HTR-8/SVneo (cell line): ENCODE measurements at regions not wholly inside any gene's neighbourhood (a gene's known extent, or its start where the extent isn't known, plus 50 kb on each side); places are given as distances from the start of the nearest gene placed in this dataset.
"Not testable (repeated sequence)": the region's sequence is repeated elsewhere in the genome, so short reads cannot be mapped to it uniquely, and the experiment has no call there.

Experiments used
- DNase-seq: peaks from one replicate; pipeline ENCODE4 v3.0.0; 2011; ENCODE audit warnings: low spot score, mixed read lengths; ENCODE audit not compliant: insufficient read length
- FAIRE-seq: peaks from 2 replicates; lab custom pipeline; 2011; peaks lifted over from hg19 to GRCh38; lab: Jason Lieb, UNC

DNA sequence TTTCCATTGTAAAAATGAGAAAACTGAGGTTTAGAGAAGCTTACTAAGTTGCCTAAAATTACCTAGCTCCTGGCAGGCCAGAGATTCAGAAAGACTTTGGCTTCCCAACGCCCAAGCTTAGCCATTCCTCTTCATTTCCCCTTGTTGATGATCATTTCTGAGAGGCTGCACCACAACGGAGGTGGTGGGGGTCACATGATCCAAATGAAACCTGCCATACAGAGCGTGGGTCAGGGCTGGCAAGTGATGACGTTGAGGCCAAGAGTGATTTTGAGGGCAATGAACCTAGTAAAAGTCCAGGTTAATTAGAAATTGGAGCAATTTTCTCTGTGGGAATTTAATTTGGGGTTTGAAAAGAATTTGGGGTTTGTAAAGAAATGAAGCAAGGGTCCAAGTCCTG, 109.9 kb downstream of the TMEM182 start:
- FAIRE-seq (no peak), DNase-seq (no peak)

- DNase-seq (no peak), FAIRE-seq (no peak)
Observed at GRCh38 chr2:102872388-102872787, 110.6 kb downstream of the TMEM182 start.

DNA sequence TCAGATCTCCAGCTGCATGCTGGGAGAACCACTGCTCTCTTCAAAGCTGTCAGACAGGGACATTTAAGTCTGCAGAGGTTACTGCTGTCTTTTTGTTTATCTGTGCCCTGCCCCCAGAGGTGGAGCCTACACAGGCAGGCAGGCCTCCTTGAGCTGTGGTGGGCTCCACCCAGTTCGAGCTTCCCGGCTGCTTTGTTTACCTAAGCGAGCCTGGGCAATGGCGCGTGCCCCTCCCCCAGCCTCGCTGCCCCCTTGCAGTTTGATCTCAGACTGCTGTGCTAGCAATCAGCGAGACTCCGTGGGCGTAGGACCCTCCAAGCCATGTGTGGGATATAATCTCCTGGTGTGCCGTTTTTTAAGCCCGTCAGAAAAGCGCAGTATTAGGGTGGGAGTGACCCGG, 117.7 kb downstream of the TMEM182 start:
- not testable (repeated sequence) for FAIRE-seq, DNase-seq

DNA sequence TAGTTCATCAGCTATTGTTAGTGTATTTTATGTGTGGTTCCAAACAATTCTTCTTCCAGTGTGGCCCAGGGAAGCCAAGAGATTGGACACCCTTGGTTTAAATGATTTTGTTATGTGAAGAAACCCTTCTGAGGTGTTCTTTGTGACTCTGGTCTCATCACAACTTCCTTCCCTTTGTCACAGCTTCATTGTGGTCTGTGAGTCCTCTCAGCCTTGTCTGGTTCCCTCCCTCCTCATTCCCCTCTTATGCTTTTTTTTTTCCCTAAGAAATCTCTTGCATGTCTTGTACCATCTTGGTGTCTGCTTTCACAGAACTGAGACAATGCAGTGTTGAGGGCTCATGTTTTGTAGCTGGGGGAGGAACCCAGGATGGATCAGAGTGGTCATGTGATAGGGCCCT, 118.9 kb downstream of the TMEM182 start:
- FAIRE-seq, result no peak
- no peak for DNase-seq

DNA sequence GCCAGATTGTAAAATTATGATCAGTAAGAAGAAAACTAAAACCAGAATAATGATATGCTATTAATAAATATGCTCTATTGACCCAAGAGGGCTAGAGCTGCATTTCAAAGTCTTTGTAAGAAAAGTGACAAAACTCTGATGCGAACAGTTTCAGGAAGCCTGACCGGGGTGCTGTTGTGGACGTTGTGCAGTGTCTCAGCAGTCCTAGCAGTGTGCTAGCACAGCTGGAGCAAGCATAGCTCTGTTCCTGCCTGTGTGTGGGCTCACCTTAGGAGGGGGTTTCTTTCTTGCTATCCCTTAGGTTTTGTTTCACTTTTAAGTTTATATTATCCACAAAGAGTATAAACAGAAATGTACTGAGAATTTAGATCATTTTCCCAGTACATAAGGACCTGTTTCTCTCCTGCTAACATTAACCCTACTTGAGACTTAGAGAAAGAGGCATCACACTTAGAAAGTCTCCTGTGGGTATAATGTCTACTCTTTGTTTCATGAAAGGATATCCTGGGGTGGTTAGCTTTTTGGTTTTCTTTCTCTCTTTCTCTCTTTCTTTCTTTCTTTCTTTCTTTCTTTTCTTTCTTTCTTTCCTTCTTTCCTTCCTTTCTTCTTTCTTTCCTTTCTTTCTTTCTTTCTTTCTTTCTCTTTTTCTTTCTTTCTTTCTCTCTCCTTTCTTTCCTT, 124.5 kb downstream of the TMEM182 start:
- FAIRE-seq (no peak), DNase-seq (no peak)

DNA sequence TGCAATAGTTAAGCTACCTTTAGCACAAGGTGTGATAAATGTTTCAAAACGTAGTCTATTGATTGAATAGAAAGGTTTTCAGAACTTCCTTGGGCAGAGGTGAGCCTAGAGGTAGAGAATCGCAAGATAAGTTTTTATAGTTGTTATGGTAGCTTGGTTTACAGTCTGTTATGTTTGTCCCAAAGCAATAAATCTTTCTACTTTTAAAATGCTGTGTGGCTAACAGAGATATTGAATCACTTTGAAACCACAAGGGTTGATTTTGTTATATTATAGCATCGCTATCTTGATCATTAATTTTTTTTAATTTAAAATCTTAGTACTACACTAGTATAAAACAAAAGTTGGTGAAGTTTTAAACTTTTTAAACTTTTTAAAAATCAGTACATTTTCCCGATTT, 126.7 kb downstream of the TMEM182 start:
- DNase-seq (no peak), FAIRE-seq (no peak)

GRCh38 chr2:102891296-102891695, 129.5 kb downstream of the TMEM182 start:
- FAIRE-seq (no peak), DNase-seq (no peak)

GRCh38 chr2:102892698-102893310, 131.0 kb downstream of the TMEM182 start:
- no peak for FAIRE-seq
- DNase-seq, result no peak

GRCh38 chr2:102893870-102894269, 132.0 kb downstream of the TMEM182 start:
- DNase-seq, result no peak
- no peak for FAIRE-seq

GRCh38 chr2:102895376-102895775, 133.5 kb downstream of the TMEM182 start:
- no peak for DNase-seq
- no peak for FAIRE-seq

DNA sequence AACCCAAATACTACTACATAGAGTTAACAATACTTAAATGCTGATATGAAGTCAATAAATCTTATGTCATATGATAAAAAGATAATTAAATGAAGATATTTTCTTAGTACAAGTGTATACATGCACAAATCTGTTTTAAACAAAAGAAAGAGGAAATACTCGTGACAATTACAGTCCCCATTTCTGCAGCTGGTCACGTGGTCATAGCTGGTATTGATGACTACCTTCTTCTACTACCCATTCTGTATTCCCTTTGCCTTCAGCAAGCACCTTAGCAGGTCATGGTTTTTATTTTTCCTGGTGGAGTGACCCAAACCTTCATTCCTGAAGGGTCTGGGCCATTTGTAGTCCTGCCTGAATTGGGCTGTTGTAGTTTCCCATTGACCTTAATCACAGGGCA, 147.4 kb downstream of the TMEM182 start:
- DNase-seq, FAIRE-seq: not testable (repeated sequence)

GRCh38 chr2:102910724-102911123, 148.9 kb downstream of the TMEM182 start:
- FAIRE-seq (no peak), DNase-seq (no peak)

DNA sequence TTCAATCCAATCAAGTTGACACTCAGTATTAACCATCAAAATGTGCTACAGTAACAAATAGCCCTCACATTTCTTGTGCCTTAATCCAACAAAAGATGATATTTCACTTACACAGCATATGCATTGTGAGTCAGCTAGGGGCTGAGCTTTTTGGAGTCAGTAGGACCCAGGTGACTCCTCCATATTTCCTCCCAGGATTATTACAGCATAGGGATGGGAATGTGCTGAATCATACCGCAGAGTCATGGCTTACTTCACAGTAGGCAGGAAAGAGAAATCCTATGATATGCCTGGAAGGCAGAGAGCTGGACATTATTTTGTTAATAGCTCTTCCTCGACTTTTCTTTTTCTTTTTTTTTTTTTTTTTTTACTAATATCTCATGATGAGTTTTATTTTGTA, 153.3 kb downstream of the TMEM182 start:
- DNase-seq (no peak), FAIRE-seq (no peak)

- FAIRE-seq, result no peak
- no peak for DNase-seq
Observed at GRCh38 chr2:102922321-102922720, 160.5 kb downstream of the TMEM182 start.

- no peak for DNase-seq
- FAIRE-seq, result no peak
Observed at GRCh38 chr2:102925003-102925402, 163.2 kb downstream of the TMEM182 start.

- no peak for FAIRE-seq
- no peak for DNase-seq
Observed at GRCh38 chr2:102927854-102928267, 166.0 kb downstream of the TMEM182 start.

GRCh38 chr2:102929721-102930120, 167.9 kb downstream of the TMEM182 start:
- DNase-seq, result no peak
- no peak for FAIRE-seq

- DNase-seq (no peak), FAIRE-seq (no peak)
Observed at GRCh38 chr2:102932501-102932900, 170.7 kb downstream of the TMEM182 start.

DNA sequence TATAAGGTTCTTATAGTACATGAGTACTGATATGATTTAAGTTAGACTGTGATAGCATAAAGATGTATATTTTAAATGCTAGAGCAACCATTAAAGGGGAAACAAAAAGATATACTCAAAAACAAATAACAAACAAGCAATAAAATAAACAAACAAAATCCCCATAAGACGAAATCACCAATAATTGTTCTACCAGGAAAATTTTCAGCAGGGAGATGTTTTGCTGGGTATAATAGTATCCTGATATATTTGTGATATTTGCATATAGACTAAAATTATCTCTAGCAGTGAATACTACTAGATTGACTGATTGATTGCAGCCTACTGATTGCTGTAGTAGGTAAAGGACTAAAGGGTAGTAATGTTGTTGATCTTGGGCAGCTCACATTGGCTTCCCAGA, 177.4 kb downstream of the TMEM182 start:
- no peak for FAIRE-seq

GRCh38 chr2:102940684-102941083, 178.9 kb downstream of the TMEM182 start:
- no peak for DNase-seq
- FAIRE-seq, result no peak

More for the DNA sequence above, 177.4 kb downstream of the TMEM182 start:
- DNase-seq, result no peak

- DNase-seq, result no peak
- FAIRE-seq, result no peak
Observed at GRCh38 chr2:102942107-102942506, 180.3 kb downstream of the TMEM182 start.

GRCh38 chr2:102943251-102943650, 181.4 kb downstream of the TMEM182 start:
- no peak for FAIRE-seq
- no peak for DNase-seq
